T-helper 1 cell treated with Interleukin-12 subunit alpha and Interleukin-12 subunit beta and Interleukin-4 antibody, amounts not matched to agents 30 μg/mL and 1 μg/mL, for 36 hours (primary cell): ENCODE measurements at regions not wholly inside any gene's neighbourhood (a gene's known extent, or its start where the extent isn't known, plus 50 kb on each side); places are given as distances from the start of the nearest gene placed in this dataset.
A peak's percentile ranks its signal among the peaks of the same experiment; 100 is the strongest.

Source experiments
- H3K27ac Mint-ChIP-seq: one replicate; pipeline ENCODE4 v1.8.0; 2021; ENCODE audit warnings: mild to moderate bottlenecking, mixed read lengths
- H3K27me3 Mint-ChIP-seq: one replicate; pipeline ENCODE4 v1.8.0; 2021; ENCODE audit warnings: low read depth, mixed read lengths
- H3K36me3 Mint-ChIP-seq: one replicate; pipeline ENCODE4 v1.8.0; 2021; ENCODE audit warnings: low read depth, mixed read lengths
- H3K4me1 Mint-ChIP-seq: one replicate; pipeline ENCODE4 v1.8.0; 2021; ENCODE audit warnings: low read depth, mixed read lengths
- H3K4me3 Mint-ChIP-seq: one replicate; pipeline ENCODE4 v1.8.0; 2021; ENCODE audit warnings: mild to moderate bottlenecking, moderate library complexity, mixed read lengths
- H3K9me3 Mint-ChIP-seq: one replicate; pipeline ENCODE4 v1.8.0; 2021; ENCODE audit warnings: mixed read lengths

DNA sequence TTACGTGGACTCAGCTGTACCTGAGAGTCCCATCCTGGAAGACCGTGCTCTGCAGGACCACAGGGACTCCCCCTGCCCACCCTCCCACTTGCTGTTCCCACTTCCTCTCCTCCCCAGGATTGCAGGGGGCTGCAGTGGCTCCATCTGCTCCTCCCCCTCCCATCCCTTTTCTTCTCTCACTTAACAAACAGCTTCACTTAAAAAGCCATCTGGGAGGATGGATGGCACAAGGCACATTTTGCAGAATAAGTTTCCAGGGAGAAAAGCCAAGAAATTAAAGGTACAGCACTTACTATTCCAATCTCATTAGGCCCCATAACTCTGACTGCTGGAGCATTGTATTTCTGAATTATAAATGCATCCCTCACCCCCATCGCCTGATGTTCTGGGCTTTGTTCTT is 458.7 kb downstream of the PTPRU start:
- Mint-ChIP-seq H3K27ac (no peak overlapping the region), H3K27me3 (peaks cover 8% of the 10 kb centered on the region), H3K9me3 (no peaks in the 10 kb centered on the region), H3K4me1 (no peaks in the 10 kb centered on the region), H3K4me3 (no peak overlapping the region), H3K36me3 (no peaks in the 10 kb centered on the region)

DNA sequence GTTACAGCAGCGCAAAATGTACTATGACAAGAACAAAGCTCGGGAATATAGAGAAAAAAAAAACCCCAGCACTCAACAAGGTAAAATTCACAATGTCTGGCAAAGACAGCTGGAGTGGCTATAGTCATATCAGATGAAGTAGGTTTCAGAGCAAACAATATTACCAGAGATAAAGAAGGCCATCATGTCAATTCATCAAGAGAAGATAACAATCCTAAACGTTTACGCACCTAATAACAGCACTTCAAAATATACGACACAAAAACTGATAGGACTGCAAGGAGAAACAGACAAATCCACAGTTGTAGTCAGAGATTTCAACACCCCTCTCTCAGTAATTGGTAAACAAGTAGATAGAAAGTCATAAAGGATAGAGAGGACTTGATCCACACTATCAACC is 455.2 kb downstream of the PTPRU start:
- Mint-ChIP-seq H3K4me1 (peaks cover 24% of the 10 kb centered on the region), H3K27me3 (peaks cover 3% of the 10 kb centered on the region), H3K27ac (no peak overlapping the region), H3K9me3 (no peaks in the 10 kb centered on the region), H3K36me3 (no peaks in the 10 kb centered on the region), H3K4me3 (no peak overlapping the region)

DNA sequence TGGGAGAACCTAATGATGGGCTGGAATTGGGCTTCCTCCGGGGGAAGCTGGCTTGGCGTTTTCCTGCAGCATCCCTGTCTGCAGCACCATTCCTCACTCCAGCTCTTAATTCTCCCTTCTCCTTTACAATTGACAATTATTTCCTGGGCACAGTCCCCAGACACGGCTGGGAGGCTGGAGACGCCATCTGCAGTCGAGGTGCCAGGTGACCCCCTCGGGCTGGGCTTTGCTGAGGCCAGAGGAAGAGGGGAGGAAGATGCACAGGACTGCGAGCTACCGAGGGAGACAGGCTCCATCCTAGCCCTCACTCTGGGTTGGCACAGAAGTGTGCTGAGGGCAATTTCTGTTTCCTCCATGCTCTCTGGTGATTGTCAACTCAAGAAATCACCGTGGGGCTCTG is 453.8 kb downstream of the PTPRU start:
- no peaks in the 10 kb centered on the region for H3K36me3 Mint-ChIP-seq
- no peaks in the 10 kb centered on the region for H3K9me3 Mint-ChIP-seq
- H3K27ac Mint-ChIP-seq = no peak overlapping the region
- no peaks in the 10 kb centered on the region for H3K27me3 Mint-ChIP-seq
- H3K4me3 Mint-ChIP-seq = no peak overlapping the region
- peaks cover 33% of the 10 kb centered on the region for H3K4me1 Mint-ChIP-seq

DNA sequence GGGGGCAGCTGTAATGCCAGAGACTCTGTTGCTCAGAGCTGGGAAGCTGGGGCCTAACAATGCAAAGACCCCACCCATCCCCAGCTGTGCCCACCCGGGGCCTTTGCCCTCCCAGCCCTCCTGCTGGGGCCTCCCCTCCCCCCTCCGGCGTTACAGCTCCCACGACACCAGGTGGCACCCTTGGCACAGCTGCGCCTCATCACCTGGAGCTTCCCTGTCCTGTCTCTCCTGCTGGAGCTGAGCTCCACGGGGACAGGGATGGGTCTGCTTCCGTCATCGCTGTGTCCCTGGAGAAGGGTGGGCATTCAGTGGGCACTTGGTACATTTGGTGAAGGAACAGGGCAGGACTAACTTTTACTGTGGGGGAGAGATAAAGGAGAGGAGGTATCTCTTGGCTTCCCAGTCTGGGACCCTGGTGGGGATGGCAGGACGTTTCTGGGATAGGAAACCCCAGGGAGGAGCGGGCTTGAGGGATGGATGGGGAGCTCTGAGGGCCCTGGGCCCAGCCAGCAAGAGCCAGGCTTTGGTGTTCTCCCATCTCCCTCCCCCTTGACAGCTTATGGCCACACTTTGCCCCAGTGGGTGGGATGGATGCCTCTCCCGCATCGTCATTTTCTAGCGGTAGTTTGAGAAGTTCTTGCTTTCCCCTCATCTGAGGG is 453.2 kb downstream of the PTPRU start:
- H3K4me3 Mint-ChIP-seq = peak overlapping the region; percentile 6
- no peaks in the 10 kb centered on the region for H3K36me3 Mint-ChIP-seq
- no peaks in the 10 kb centered on the region for H3K9me3 Mint-ChIP-seq
- no peaks in the 10 kb centered on the region for H3K27me3 Mint-ChIP-seq
- peaks cover 33% of the 10 kb centered on the region for H3K4me1 Mint-ChIP-seq
- H3K27ac Mint-ChIP-seq = peak overlapping the region; percentile 76

DNA sequence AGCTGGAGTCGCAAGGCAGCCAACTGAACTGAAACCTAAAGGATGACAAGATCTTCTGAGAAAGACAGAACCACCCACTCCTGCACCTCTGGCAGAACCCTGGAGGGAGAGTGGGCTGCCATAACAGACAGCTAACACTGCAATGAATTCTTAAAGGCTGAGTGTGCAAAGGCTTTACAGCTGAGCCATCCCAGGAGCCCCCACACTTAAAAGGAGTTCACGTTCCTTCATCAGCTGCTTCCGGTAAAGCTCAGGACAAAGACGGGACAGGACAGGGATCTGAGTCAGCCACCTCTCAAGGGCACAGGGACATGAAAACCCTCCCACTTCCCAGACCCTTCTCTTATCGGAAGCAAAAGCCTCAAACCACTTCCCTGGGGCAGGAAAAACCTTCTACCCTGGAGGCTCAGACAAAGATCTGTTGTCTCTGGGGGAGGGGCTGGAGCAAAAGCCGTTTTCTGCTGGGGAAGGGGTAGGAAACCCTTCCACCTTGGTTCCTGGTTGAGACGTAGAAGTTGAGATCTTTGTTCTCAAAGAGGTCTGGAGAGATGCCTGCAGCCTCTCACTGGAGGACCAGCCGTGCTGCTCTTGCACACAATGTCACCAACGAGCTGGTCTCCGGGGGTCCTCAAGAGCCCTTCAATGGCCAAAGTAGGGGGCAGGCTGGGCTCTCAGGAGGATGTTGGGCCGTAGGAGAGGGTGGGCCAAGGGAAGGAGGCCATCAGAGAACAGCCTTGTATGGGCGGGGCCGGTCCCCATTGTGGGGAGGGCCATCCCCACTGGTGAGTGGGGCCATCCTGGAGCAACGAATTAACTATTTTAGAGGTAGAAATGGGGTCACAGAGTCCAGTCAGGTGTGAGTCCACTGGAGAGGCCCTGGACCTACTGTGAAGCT is 452.4 kb downstream of the PTPRU start:
- Mint-ChIP-seq H3K27ac (peak overlapping the region; percentile 78), H3K4me1 (peaks cover 33% of the 10 kb centered on the region), H3K9me3 (no peaks in the 10 kb centered on the region), H3K27me3 (no peaks in the 10 kb centered on the region), H3K4me3 (peak overlapping the region; percentile 49), H3K36me3 (no peaks in the 10 kb centered on the region)

DNA sequence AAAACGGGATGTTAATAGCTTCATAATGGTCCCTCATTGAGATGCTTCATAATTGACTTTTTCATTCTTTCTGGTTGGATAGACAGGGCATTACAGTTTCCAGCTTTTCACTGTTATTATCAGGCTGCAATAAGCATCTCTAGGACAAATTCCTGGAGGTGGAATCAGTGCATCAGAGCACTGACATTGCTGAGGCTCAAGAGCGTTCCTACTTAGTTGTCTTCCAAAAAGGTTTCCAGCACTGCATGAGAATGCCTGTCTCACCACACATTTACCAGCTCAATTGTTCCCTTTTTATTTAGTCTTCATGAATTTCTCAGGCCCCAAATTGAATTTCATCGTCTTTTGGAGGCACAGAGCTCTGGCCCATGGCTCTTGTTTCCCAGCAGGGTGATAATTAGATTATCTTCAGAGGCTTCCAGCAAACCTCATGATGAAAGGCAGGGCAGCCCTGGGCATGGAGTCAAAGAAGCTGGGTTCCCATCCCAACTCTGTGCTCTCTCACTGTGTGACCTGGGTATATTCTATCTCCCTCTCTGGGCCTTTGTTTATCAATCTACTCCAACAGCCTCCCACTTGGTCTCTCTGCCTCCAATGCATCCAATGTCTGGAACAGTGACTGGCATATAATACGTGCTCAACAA is 451.4 kb downstream of the PTPRU start:
- Mint-ChIP-seq H3K27me3 (no peaks in the 10 kb centered on the region), H3K4me1 (peaks cover 38% of the 10 kb centered on the region), H3K9me3 (no peaks in the 10 kb centered on the region), H3K27ac (peak overlapping the region; percentile 78), H3K36me3 (no peaks in the 10 kb centered on the region), H3K4me3 (peak overlapping the region; percentile 8)

DNA sequence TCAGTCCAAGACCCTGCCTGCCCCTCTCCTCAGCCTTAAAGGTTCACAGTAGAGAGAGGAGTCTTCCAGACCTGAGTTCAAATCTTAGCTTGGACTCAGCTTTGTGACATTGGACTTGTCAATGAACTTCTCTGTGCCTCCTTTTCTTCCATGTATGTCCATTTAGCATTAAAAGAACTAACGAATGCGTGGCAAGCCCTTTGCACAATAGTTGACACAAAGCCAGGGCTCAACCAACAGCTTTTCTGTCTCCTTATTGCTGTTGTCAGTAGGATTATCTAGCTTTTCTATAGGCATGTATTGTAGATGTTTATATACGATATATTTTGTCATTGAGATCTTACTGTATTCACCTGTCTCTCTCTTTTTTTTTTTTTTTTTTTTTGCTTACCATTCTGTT is 450.8 kb downstream of the PTPRU start:
- Mint-ChIP-seq H3K27me3 (no peaks in the 10 kb centered on the region), H3K36me3 (no peaks in the 10 kb centered on the region), H3K4me3 (no peak overlapping the region), H3K9me3 (no peaks in the 10 kb centered on the region), H3K4me1 (peaks cover 38% of the 10 kb centered on the region), H3K27ac (peak overlapping the region; percentile 78)

DNA sequence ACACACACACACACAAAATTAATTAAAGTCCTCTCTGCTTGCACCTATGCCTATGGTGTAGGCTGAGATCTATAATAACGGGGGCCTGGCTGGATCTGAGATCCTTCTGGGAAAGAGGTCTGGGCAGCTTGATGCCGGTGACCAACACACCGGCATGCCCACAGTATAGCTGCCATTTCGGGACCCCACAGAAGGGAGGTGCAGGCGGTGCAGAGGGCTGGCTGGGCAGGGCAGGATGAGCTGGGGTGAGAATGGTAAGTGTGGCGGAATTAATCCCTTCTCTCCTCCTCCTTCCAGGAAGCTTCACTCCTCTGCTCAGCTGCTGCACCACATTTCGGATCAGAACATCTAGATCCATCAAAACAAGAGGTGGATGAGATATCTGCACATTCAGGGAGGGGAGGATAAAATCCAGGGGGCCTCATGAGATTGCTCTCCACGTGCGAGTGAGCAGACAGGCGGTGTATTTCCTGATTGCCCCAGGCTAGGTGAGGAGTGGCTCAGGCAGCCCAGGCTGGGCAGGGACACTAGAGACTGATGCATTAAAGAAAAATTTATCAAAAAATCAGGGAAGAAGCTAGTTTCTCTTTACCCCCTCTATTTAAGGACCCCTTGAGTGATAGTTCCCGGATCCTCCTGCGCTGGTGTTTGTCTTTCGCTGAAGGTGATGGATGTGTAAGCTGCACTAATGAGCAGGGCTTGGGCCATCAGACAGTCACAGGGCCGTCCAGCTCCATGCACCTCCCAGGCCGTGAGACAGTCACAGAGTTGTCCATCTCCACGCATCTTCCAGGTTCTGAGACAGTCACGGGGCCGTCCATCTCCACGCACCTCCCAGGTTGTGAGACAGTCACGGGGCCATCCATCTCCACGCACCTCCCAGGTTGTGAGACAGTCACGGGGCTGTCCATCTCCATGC is 449.9 kb downstream of the PTPRU start:
- Mint-ChIP-seq H3K4me1 (peaks cover 38% of the 10 kb centered on the region), H3K27me3 (no peaks in the 10 kb centered on the region), H3K4me3 (no peak overlapping the region)

DNA sequence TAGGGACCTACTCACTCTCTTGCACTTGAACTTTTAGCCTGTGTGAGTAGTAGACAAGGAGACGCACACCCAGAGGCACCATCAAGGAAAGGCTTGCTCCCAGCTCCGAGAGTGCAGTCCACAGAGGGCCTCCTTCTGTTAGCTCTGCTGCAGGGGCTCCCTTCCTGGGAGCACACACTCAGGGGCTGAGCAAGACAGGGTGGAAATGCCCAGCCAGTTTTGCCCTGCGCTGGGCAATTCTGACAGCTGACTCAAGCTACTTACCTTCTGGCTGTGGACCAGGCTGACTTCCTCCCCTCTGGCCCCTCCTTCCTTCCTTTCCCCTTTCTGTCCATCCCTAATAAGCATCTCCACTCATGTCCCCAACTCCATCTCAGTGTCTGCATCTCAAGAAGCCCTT is 449.1 kb downstream of the PTPRU start:
- no peak overlapping the region for H3K27ac Mint-ChIP-seq
- no peak overlapping the region for H3K4me3 Mint-ChIP-seq
- no peaks in the 10 kb centered on the region for H3K27me3 Mint-ChIP-seq
- no peaks in the 10 kb centered on the region for H3K9me3 Mint-ChIP-seq
- H3K36me3 Mint-ChIP-seq = no peaks in the 10 kb centered on the region
- peaks cover 38% of the 10 kb centered on the region for H3K4me1 Mint-ChIP-seq

More for the DNA sequence above, 449.9 kb downstream of the PTPRU start:
- Mint-ChIP-seq H3K9me3 (no peaks in the 10 kb centered on the region), H3K27ac (no peak overlapping the region), H3K36me3 (no peaks in the 10 kb centered on the region)

DNA sequence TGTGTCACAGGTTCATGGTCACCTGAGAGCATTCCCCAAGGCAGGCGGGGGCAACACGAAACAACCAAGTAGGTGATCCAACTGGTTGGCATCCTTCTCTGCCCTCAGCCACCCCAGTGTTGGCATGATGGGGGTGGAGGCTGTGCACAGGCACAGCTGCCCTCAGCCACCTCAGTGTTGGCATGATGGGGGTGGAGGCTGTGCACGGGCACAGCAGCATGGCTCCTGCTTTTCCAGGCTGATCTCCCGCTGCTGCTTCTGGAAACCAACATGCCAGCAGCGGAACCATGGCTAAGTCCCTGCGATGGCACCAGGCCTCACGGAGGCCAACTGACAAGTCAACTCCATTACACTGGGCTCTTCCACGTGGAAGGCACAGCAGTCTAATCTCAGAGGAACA is 447.8 kb downstream of the PTPRU start:
- no peaks in the 10 kb centered on the region for H3K36me3 Mint-ChIP-seq

DNA sequence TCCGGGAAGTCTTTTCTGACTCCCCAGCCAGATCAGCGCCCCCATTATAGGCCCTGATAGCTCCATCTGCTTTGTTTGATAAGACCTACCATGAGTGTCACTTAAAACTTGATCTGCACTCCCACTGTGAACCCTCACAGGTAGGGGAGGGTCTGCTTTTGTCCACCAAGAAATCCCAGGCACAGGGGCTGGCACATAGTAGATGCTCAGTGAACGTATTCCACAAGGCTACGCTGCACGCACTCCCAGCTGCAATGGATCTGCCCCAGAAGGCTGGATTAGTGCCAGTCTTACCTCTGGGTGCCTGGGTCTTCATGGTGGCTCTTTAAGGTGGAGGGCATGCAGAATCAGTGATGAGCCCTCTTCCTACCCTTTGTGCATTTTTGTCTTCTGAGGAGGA is 447.1 kb downstream of the PTPRU start:
- Mint-ChIP-seq H3K27ac (no peak overlapping the region), H3K27me3 (no peaks in the 10 kb centered on the region), H3K4me1 (peaks cover 27% of the 10 kb centered on the region), H3K9me3 (no peaks in the 10 kb centered on the region), H3K4me3 (no peak overlapping the region), H3K36me3 (no peaks in the 10 kb centered on the region)

More for the DNA sequence above, 447.8 kb downstream of the PTPRU start:
- no peak overlapping the region for H3K27ac Mint-ChIP-seq
- no peaks in the 10 kb centered on the region for H3K9me3 Mint-ChIP-seq
- H3K4me3 Mint-ChIP-seq = no peak overlapping the region
- H3K4me1 Mint-ChIP-seq = peaks cover 32% of the 10 kb centered on the region
- no peaks in the 10 kb centered on the region for H3K27me3 Mint-ChIP-seq

DNA sequence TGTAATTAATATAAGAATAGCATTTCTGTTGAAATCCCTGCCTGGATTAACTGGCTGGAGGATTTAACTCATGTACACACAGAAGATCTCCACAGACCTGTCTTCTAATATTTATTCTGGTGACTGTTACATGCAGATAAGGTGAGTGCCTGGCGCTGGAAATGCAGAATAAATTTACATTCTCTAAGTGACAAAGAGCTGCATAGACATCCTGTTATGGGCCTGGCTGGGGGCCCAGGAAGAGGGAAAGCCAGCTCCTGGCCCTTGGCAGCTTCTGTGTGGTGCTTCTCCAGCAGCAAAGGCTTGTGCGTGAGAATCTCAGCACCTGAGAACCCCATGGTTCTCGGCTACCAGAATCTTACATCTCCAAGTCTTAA is 446.6 kb downstream of the PTPRU start:
- no peak overlapping the region for H3K4me3 Mint-ChIP-seq
- no peaks in the 10 kb centered on the region for H3K9me3 Mint-ChIP-seq
- no peak overlapping the region for H3K27ac Mint-ChIP-seq
- peaks cover 21% of the 10 kb centered on the region for H3K4me1 Mint-ChIP-seq
- no peaks in the 10 kb centered on the region for H3K27me3 Mint-ChIP-seq
- H3K36me3 Mint-ChIP-seq = no peaks in the 10 kb centered on the region

DNA sequence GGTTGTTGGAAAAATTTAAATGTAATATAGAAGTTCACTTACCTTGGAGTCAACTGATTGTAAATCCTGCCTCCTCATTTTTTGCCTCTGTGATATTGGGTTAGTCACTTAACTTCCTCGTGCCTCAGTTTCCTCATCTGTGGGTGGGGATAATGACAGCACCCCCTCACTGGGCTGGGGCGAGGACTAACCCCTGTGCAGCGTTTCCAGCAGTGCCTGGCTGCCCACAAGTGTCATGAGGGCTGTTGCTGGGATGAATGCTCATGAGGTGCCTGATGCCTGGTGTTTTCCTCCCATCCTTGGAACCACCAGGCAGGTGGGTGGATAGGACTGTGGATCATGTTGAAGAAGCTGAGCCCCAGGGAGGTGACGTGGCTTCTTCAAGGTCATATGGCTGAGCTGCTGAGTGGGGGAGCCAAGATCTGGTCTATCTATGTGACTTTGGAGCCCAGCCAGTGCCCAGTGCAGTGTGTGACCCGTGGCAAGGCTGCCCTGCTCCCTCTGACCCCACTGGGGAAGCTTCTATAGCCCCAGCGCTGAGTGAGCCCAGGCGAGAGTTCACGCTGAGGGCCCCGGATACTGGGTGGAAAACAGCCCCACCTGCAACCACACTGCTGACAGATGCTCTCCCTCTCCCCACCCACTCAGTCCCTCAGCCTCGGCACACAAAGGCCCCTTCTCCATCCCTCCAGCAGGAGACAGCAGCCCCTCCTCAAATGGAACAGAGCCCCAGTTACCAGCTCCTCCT is 446.0 kb downstream of the PTPRU start:
- no peaks in the 10 kb centered on the region for H3K9me3 Mint-ChIP-seq
- H3K4me1 Mint-ChIP-seq = peaks cover 15% of the 10 kb centered on the region
- H3K36me3 Mint-ChIP-seq = no peaks in the 10 kb centered on the region
- no peak overlapping the region for H3K27ac Mint-ChIP-seq
- H3K27me3 Mint-ChIP-seq = no peaks in the 10 kb centered on the region
- H3K4me3 Mint-ChIP-seq = no peak overlapping the region
